Fibroblast of the conjunctiva (primary cell): ENCODE measurements at regions not wholly inside any gene's neighbourhood (a gene's known extent, or its start where the extent isn't known, plus 50 kb on each side); places are given as distances from the start of the nearest gene placed in this dataset.

Experiments used
- DNase-seq: peaks from one replicate; pipeline ENCODE4 v3.0.0-alpha.2; 2010; ENCODE audit warnings: low read depth

DNA sequence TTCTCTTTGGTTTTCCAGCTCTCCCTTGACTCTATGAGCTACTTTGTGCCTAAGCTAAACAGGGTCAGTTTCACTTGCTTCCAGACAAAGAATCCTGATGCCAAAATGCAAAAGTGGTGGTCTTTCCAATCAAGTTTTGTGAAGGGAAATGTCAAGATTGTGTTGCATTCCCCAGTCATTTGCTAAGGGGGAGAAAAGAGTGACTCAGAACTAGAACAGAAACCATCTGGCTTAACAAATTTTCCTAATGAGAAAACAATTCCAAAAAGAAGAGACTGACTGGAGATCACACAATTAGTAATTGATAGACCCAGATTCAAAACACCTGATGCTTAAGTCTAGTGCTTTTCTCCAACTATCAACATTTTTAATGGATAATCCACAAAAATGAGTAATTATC is 235.1 kb upstream of the DIO2 start:
- no peak for DNase-seq

DNA sequence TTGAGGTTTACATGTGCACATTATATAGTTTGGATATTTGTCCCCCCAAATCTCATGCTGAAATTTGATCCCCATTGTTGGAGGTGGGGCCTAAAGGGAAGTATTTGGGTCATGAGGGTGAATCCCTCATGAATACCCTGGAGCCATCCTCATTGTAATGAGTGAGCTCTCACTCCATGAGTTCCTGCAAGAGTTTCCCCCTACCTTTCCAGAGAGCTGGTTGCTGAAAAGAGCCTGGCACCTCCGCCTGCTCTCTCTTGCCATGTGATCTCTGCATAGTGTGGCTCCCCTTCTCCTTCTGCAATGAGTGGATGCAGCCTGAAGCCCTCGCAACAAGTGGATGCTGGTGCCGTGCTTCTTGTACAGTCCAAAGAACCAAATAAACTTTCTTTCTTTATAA is 234.3 kb upstream of the DIO2 start:
- no peak for DNase-seq

DNA sequence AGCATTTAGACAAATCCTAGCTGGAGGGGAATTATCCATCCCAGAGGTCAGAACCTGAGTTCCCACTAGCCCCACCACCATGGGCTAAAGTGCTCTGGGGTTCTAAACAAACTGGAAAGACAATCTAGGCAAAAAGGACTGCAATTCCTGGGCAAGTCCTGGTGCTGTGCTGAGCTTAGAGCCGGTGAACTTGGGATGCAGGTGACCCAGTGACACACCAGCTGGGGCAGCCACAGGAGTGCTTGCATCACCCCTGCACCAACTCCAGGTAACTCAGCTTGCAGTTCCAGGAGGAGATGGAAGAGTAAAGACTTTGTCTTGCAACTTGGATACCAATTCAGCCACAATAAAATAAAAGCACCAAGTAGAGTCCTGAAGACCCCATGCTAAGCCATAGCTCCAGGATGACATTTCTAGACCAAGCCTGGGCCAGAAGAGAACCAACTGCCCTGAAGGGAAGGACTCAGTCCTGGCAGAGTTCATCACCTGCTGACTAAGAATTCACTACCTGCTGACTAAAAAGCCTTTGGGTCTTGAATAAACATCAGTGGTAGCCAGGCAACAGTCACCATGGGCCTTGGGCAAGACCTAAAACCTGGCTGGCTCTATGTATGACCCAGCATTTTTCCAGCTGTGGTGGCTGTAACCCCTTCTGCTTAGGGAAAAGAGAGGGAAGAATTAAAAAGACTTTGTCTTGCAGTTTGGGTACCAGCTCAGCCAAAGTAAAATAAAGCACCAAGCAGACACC is 223.4 kb upstream of the DIO2 start:
- no peak for DNase-seq

DNA sequence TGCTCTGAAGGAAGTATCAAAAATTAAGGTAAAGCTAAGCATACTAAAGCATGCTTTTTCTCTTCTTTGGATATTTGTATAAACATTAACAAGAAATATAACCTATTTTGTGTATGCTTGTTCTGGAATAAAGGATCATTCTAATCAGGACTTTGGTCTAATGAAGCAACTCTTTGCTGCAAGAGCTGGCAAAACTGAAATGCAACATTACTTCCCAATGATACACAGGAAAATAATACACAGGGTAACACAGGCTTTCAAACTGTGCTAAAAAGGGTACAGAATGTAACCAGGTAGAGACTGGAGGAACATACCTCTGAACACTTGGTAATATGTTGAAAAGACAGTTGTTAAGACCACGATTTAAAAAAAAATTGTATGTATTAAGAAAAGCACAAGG is 222.5 kb upstream of the DIO2 start:
- DNase-seq: no peak

DNA sequence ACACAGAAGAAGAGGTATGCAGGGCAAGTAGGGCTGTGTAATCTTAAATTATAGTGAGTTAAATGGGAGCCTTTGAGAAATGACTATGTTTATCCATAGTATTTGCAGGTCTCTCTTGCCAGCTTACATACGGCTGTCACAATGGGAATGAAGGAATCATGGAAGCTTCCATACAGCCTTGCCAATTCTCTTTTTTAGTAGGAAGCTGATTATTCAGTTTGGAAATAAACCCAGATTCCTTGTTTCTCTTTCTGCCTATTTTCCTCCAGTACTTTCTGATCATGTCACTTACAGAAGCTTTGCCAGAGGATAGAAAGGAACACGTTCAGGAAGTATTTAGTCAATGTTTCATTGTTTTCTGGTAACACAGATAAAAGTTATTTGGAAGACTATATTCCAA is 217.4 kb upstream of the DIO2 start:
- no peak for DNase-seq

DNA sequence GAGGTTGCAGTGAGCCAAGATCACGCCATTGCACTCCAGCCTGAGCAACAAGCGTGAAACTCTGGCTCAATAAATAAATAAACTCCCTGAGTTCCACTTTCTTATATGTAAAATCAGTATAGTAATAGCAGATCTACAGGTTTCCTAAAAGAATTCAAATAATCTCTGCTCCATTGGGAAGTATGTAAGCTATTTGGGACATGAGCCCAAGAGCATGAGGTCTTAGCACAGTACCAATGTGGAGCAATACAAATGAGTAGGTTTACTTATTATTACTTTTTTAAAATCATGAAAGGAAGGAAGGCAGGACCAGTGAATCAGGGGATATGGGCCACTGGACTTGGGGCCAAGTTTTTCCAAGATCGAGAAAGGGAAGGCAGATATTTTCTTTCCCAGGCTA is 216.9 kb upstream of the DIO2 start:
- DNase-seq: no peak

DNA sequence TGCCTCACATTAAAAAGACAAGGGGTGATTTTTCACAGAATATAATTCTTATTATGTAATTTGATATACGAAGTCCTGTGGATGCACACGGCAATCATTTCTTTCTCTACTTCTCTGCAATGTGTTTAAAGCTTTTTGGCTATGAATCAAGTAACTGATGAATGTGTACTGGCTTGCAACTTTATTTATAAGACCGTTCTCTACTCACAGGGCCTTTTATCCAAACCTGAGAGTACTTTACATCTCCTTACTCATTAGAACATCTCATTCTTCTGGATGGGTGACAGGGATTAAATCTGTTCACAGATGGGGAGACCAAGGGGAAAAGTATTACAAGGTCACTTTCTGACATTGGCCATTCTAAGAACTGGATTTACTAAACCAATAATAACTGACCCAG is 215.8 kb upstream of the DIO2 start:
- no peak for DNase-seq

DNA sequence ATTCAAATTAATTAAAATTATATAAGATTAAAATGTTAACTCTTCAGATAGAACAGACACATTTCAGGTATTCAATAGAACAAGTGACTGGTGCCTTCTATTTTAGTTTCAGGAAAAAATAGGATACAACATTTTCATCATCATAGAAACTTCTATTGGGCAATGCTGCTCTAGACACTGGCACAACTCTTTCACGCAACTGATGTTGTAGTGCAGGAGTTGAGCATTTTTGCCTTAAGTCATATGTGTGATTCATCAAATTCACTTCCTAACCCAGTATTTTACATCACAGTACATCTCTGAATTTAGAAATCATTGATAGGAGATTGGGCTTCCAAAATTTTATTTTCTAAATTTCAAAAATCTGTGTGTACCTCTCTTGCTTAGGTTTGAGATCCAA is 215.4 kb upstream of the DIO2 start:
- DNase-seq: no peak

DNA sequence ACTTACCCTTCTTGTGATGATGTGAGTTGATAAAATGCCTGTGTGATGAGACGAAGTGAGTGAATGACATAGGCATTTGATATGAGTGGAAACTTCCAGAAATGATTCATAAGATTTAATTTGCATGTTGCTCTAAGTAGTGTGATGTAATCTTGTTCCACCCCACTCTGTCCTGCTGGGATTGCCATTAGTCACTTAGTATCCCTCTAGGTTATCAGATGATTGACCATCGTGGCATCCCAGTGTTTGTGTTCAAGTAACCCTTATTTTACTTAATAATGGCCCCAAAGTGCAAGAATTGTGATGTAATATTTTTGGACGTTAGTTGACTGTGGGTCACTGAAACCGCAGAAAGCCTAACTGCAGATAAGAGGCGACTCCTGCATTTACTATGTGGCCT is 214.4 kb upstream of the DIO2 start:
- peak; percentile 68 for DNase-seq

DNA sequence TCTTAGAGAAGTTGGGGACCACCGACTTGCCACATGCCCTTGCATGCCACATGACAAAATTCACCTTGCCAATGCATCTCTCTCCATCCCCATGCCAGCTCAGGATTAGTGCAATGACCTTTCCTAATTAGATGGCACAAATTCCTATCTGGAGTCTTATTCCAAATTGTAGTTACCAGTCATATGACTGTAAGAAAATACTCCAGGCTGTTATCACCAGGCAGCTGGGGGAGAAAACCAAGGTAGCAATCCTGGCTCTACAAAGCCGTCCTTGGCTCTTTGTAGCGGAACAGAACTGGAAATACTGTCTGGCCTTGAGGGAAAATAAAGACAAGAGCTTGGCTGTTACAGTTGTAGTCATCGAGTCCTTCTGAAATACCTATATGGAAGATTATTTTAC is 208.5 kb upstream of the DIO2 start:
- DNase-seq: no peak

DNA sequence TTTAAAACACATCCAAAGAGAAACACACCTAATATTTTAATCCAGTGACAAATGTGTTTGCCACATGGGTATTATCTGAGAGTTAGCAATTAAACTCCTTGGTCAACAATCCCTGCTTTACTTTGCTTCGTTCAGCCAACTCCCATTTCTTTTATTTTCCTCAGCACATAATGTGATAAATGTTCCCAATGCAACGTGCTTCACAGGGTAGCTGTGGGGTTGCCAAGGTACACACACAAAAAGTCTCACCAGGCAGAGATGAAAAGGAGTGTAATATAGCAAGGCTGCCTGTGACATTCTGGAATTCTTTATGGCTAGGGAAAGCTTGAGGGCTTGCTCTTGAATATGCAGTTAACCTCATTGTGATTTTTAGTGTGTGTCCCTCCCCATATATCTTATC is 208.0 kb upstream of the DIO2 start:
- no peak for DNase-seq

DNA sequence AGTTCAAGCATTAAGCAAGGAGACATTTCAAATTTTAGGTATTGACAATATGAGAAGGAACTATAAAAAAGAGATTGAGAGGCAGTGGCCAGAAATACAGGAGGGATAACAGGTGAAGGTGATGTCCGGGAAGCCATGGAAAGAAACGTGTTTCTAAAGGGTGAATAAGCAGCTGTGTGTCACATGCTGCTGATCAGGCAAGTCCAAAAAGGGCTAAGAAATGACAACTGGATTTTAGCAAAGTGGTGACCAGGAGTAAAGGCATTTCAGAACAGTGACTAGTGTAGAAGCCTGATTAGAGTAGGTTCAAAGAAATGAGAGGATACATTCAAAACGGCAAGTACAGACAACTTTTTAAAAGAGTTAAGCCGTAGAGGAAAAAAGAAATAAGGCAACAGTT is 204.3 kb upstream of the DIO2 start:
- no peak for DNase-seq

DNA sequence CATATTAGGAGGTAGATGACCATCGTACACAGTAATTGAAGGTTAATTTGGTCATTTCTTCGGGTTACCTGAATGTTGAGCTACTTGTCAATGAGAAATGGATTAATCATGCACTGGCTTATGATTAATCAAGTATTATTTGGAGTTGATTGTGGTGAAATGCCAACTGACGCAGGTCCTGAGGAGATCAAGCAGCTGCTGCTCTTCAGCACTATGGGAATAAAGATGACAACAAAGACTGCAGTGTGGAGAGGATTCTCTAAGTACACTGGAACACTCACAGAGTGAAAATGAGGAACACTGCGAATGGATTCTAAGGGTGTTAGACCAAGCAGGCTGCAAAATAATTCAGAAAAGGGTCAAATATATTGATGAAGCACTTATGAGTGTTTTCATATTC is 202.8 kb upstream of the DIO2 start:
- no peak for DNase-seq

DNA sequence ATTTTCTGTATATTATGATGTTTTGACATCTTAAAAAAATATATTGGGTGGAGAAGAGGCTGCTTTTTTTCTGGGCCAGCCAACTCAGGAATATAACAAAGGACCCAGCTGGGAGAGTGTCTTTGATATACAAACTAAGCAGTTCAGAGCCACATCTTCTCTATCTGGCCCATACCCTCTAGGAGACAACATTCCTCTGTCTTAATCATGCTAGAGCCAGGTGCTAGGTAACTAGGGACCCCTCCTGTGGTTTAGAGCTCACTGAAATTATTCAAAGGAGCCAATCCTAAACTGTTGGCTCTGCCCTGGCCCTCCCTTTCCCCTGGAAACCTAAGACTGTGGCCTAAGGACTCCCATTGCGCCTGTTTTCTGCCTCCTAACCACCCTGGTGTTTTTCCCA is 193.1 kb upstream of the DIO2 start:
- no peak for DNase-seq

DNA sequence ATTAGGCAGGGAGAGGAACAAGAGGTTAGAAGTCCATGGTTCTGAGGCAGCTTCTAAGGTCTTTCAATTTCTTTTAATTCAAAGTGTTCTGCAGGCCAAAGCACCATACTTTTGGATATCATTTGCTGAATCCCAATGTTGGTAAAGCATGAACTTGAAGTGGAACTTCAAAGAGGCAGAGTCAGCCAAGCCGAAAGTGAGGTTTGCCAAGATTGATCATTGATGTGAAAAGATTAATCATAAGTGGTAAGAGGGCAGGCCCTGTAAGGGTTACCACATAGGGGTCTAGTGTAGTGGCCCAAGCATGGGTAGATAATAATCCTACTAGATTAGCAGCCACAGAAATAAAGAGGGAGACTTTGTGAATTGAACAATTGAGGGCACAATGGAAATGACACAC is 191.7 kb upstream of the DIO2 start:
- DNase-seq: no peak

DNA sequence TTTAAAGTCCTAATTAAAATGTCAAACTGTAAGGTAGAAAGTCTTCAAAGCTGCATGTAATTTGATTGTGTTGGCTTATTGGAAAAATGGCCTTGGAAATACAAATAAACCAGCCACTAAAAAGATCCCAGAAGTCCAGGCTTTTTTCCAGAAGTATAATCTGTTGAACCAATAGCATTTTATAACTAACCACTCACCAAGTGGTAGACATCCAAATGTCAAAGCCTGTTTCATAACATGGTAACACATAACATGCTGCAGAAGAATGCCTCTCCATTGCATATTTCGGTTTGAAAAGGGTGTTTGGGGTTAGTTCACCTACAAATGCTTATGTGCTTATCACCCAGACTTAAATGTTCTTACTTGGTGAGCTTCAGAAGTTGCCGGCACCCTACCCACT is 183.7 kb upstream of the DIO2 start:
- no peak for DNase-seq

DNA sequence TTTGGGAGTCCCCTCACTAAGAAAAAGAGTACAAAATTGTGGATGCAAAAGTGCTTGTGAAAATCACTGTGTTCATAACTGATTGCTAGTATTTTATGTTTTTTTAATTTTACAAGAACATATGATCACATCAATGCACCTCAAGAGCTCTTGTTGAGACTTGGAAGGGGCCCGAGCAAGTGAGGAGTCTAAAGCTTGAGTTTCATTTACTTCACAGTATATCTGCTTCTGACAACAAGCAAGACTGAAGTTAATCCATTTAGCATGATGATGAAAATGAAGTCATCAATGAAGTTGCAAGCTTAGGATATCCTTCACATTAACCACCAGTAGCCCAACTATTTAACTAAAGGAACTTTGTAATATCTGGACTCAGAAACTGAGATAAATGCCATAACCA is 182.5 kb upstream of the DIO2 start:
- no peak for DNase-seq

DNA sequence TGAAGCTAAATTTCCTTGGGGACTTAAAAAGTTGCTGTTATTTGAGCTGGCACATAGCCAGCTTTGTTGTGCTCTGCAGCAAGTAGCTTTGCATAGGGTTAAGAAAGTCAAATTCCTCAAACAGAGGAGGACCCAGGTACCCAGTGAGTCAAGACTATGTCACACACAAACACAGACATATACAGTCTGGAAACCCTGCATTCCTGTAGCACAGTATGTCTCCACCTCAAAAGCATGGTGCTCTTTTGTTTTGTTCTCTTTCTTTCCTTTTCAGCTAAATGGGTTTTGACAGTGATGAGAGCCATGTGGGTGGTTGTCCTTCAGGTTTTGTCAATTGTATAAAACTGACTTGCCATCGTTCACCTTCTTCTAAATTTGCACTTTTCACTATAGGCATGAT is 179.6 kb upstream of the DIO2 start:
- peak; percentile 4 for DNase-seq

DNA sequence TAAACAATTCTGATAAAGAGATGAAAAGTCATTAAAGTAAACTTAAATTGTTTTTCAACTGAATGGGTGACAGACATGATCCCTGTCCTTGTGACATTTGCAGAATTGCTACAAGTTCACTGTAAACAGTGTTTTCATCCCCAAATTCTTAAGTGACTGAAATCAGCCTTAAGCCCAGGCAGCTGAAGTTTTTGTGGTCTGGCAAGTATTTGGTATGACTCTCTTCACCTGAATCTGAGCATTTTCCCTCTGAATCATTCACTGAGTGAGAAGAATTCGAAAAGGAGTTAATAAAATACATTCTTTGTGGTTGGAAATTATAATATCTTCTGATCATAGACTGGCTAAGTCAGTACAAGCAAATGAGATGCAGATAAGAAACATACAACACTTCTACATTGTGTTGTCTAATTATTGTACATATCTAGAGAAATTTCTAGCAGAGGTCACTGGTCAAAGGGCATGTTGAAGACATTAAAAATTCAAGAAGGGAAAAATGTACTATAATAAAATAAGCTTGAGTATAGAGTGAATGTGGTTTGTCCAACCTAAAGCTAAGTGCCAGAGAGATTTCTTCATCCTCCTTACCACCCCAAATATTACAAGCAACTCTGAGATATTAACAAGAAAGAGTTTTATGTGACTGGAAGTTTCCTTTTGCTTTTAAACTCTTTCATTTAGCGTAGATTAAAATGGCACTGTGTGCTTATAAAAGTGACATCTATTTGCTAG is 177.8 kb upstream of the DIO2 start:
- DNase-seq: peak; percentile 47

DNA sequence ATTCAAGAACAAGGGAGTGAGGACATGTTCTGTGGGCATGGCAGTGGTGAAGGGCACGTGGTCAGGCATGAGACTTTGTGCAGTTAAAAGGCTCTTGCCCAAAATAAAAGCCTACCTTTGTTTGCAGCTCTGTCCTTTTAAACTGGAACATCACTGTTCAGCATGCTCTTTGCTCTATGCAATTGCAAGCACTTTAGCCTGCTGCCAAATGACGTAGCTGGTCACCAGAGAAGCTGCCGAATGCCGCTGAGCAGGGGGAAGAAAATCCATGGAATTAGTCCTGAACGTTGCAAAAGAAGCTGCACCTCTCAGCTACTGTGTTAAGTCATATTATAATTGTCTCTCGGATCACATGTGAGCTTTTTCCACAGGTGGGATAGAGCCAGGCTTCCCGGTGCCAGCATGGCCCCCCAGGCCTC is 176.3 kb upstream of the DIO2 start:
- DNase-seq: no peak

DNA sequence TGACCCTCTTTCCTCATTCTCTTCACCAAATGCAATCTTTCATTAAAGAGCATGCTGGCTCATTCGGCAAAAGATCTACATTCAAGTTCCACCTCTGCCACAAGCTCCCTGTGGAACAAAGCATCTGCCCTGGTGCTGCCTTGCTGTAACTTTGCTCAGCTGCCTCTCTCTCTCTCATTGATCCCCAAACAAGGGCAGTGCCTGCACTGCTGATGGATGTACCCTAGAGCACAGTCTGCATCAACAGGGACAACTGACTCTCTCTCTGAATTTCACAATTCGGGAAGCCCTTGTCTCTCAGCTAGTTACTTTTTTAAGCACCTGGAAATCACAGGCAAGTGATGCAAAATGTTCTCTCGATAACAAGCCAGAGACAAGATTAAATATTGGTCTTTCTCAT is 174.0 kb upstream of the DIO2 start:
- DNase-seq: no peak

DNA sequence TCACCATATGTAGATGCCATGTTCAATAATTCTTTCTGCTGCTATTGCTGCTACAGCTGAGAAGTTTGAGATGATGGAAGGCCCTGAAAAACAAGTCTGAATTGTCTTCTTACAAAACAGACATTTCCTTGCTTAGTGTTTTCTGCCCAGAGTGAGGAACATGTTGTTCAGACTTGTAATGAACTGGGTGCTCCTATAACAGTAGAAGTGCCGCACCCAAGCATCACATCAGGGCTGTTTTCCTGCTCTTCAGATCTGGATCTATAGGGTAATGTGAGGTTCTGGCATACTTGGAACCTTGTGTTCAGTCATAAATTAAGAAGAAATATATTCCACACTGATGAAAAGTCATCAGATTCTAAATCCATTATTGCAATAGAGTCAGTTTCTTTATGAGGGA is 171.9 kb upstream of the DIO2 start:
- no peak for DNase-seq

DNA sequence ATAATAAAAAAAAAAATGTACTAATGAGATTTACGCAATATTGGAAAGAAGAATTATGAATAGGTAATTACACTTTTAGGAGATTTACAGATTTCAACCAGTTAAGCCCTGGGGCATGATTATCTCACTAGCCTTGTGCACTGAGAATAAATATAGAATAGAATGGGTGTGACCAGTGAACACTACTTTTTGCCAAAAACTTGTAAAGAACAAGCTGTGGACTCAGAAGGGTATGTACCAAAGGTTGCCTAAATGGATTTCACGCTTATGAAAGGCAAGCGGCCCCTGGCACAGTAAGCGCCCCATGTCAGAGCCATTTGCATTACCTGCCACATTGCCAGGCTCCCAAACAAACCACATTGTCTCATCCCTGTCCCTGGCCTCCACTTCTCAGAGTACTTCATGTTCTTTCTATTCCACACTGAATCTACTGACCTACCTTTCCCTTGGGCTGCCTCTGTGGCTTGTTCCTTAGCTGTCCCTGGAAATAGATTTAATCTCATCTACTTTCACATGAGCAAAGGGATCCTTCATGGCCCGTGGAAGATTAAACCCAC is 170.6 kb upstream of the DIO2 start:
- no peak for DNase-seq

DNA sequence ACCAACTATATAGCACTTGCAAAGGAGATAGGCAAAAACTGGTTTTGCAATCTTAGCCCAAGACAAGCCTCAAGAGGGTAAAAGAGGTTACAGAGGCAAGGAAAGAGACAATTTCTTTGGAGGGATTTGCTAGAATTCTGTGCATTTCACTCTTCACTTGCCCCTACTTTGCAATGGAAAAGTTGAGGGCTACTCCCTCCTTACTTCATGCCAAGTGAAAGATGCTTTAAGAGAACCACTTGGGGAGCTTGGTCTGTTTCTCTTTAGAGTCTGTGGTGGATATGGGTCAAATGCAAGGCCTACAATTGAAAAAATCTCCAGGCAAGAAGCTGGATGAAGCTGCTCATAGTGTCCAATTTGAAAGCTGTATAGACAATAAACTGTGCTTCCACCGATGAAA is 167.7 kb upstream of the DIO2 start:
- DNase-seq: no peak
